ENCODE measurements at regions not wholly inside any gene's neighbourhood (a gene's known extent, or its start where the extent isn't known, plus 50 kb on each side); places are given as distances from the start of the nearest gene placed in this dataset.

GRCh38 chr7:38002689-38003088 is 82.2 kb downstream of the EPDR1 start:
- DNase-seq, result peak in 1 of 2 donors; percentile 8

- DNase-seq, result no peak
Measured at GRCh38 chr7:38006559-38006958, 86.1 kb downstream of the EPDR1 start.

GRCh38 chr7:38007096-38007495 is 86.7 kb downstream of the EPDR1 start:
- DNase-seq, result no peak

- no peak for DNase-seq
Measured at GRCh38 chr7:38013246-38013645, 92.8 kb downstream of the EPDR1 start.

GRCh38 chr7:38016567-38016966 is 96.1 kb downstream of the EPDR1 start:
- no peak for DNase-seq

- no peak for DNase-seq
Measured at GRCh38 chr7:38017320-38017719, 96.9 kb downstream of the EPDR1 start.

DNA sequence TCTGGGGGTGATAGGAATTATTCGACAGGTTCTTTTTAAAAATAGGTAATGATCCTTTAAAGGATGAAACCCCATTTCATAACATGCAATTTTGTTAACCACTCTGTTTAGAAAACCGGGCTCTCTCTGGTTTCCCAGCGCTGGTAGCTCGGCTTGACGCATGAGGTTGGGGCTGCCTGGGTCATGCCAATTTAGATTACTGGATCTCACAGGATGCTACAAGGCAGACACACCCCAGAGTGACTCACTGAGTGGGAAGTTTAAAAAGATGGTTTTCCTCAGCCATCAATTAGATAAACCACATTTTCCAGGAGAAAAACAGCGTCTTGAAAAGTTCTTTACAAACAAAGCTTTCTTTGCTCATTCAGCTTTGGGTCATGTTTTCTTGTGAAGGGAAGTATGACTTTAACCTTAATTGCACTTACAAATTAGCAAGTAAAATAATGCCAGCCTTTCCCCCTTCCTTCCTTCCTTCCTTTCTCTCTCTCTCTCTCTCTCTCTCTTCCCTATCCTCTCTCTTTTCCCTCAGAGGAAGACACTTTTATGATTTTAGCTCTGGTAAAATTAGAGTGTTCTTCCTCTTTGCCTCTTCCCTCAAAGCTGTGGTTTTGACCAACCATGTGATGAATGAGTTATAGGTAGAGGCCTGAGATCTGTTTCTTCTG is 99.8 kb downstream of the EPDR1 start:
- peak in 1 of 2 donors; percentile 16 for DNase-seq

- DNase-seq, result no peak
Measured at GRCh38 chr7:38021892-38022291, 101.5 kb downstream of the EPDR1 start.

DNA sequence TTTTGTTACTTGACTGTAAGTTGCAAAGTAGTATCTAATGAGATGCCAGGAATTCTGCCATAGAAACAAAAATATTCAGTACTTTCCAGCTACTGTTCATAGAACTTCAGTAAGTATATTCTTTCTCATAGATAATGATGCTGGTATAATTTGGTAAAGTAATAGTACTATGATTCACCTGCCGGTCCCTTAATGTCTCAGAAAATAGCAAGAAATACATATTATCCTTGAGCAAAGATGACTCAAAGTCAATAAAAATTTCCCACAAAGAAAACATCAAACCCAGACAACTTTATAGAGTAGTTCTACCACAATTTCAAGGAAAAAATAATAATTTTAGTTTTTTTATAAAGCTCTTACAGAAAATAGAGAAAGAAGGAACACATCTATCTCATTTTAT is 105.4 kb downstream of the EPDR1 start:
- DNase-seq, result no peak

GRCh38 chr7:38027884-38028455 is 107.5 kb downstream of the EPDR1 start:
- no peak for DNase-seq

DNA sequence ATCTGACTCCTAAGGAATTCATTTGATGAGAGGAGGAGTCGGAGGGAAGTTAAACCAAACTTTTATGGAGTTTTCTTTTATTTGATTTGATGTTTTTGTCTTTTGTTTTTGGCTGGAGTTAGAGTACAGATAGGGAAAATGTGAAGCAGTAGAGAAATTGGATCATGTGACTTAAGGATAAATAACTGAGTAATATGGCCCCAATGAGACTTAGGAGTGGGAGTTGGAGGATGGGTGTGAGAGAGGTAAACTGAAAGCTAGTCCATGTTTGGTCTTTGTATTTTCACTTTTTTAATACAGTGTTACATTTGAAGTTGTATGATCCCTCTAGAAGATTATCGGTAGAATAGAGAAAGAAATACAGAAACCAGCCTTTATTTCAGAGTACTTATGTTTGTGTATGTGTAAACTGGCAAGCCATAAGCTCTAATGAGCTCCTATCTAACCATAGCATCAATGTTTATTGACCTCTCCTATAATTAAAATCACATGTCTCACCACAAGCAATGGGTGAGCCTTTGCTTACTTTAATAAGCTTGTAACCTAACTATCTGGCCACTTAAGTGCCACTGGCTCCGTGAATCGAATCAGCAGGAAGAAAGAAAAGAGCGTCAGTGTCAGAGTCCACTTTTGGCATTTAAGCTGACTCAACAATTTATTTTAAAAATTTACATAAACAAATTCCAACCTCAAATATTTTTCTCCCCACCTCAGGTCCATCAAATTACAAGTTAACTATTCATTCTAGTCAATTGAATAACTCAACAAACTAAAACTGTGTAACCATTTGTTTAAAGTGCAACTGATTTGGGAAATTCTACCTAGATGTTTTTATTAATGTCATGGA is 113.8 kb downstream of the EPDR1 start:
- no peak for DNase-seq

DNA sequence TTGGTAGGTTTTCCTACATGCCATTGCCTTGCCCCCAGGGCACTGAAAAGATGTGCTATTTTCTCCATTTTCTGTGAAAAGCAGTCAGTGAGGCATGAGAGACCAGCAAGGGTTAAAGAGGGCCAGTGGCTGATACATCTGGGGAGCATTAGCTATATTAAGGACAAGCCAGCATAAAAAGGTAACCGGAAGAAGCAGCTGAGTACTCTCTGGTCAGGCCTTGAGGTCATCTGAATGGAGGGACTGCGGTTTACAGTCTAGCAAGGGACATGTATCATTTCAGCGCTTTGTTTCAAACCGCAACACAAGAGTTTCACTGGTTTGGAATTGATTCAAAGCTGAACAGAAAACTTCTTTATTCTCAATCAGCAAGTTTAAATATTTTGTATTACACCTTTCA is 120.4 kb downstream of the EPDR1 start:
- no peak for DNase-seq

DNA sequence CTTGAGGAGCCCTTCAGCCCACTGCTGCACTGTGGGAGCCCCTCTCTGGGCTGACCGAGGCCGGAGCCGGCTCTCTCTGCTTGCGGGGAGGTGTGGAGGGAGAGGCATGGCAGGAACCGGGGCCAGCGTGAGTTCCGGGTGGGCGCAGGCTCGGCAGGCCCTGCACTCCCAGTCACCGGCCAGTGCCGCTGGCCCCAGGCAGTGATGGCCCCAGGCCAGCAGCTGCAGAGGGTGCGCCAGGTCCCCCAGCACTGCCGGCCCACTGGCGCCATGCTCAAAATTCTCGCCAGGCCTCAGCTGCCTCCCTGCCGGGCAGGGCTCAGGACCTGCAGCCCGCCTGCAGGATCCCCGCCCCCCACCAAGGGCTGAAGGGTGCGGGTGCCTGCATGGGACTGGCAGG is 128.4 kb upstream of the STARD3NL start:
- DNase-seq, result no peak

DNA sequence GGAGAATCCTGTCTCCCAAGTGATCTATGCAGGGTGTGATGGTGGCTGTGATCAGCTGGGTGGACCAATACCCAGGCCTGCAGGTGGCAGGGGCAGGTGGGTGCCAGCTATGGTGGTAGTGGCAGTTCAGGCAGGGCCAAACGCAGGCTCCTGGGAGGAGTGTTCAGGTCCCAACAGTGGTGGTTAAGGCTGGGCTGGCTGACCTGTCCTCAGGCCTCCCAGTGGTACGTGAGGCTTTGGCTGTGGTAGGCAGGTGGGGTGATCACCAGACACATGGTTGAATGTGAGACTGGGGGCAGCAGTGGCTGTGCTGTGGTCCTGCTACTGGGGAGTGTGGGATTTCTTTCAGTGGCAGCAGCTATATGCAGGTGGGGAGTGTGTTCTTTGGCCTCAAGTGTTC is 126.7 kb upstream of the STARD3NL start:
- DNase-seq, result no peak

- DNase-seq, result no peak
Measured at GRCh38 chr7:38051786-38052185, 126.3 kb upstream of the STARD3NL start.

GRCh38 chr7:38052786-38053185 is 125.3 kb upstream of the STARD3NL start:
- no peak for DNase-seq

DNA sequence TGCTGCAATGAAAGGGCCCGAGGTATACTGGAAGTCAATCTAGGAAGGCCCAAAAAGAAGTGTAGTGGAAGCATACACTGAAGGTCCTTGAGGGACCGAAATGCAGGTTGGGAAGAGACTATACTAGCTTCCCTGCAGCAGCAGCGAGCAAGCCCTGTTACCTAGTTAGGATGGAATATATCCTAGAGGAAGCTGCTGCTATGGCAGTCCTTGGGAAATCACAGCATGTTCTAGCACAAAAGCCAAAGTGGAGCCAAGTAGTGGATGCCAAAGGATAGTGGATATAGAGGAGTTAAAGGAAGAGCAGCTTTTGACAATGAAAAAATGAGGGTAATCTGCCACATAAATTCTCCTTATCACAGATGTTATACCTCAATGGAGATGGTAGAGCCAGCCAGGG is 123.8 kb upstream of the STARD3NL start:
- DNase-seq, result no peak

GRCh38 chr7:38057829-38058228 is 120.2 kb upstream of the STARD3NL start:
- no peak for DNase-seq

DNA sequence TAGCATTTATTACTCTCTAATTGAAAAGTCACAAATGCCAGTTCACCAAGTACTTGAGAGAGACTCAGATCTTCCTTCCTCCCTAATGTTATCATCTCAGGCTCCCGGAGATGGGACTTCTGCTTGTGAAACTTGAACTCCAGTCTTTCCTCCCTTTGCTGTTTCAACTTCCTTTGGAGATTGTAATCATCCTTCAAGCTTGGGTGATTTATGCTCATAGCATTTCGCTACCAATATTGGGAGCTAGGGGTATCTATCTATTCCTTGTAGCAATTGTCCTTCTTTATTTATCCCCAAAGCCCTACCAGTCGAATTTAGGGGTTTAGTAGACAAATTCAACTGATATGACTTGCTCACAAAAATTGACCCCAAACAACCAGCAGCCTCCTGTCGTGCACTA is 117.9 kb upstream of the STARD3NL start:
- DNase-seq, result no peak

DNA sequence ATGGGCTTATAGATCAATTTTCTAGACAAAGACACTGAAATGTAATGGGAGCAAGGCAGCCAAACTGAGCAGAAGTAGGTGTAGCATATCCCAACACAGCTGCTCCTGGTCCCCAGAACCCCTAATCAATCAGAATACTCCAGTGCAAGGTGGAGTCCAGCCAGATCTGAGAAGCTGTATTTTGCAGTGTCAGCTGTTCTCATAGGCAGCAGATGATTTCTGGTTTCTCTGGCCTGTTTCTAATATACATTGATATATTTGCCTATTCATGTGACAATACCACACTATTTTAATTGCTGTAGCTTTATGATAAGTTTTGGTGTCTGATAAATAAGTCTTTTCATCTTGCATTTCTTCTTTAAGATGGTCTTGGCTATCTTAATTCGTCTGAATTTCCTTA is 117.4 kb upstream of the STARD3NL start:
- DNase-seq, result no peak

GRCh38 chr7:38066391-38066790 is 111.7 kb upstream of the STARD3NL start:
- DNase-seq, result no peak

DNA sequence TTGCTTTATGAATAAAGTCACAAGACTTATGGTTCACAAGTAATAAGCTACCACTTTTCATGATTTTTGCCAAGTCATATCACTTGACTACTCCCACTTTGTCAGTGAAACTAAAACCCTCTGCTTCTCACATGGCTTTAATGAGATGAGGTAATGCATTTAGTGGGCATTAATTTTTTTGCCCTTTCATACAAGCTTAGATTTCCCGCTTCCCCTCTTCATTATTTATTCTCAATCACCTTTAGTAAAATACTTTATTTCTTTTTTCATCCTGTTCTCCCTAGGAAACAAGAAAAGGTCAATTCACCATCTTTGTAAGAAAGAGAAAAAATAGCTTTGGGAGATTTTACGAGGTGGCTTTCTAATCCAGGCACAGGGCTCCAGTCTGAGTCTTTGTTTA is 109.6 kb upstream of the STARD3NL start:
- peak; percentile 31 to 46 for DNase-seq

- no peak for DNase-seq
Measured at GRCh38 chr7:38069052-38069451, 109.0 kb upstream of the STARD3NL start.

DNA sequence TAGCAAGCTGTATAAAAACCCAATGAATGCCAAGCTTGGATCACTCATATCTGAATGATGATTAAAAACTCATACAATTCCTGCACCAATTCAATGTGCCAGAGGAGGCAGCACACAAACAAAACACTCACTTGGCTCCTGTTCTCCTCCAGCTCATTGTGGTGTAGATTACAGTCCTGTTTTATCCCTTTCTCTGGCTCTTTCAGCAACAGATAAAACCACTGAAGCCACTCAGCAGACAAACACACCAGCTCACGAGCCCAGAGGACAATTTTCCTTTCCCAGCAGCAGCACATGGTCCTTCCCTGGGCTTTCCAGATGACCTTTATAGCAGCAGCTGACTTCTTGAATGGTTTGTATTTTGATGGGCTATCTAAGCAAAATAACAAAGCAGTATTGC is 107.3 kb upstream of the STARD3NL start:
- DNase-seq, result peak in 1 of 2 donors; percentile 4
